ENCODE measurements at regions not wholly inside any gene's neighbourhood (a gene's known extent, or its start where the extent isn't known, plus 50 kb on each side); places are given as distances from the start of the nearest gene placed in this dataset.

DNA sequence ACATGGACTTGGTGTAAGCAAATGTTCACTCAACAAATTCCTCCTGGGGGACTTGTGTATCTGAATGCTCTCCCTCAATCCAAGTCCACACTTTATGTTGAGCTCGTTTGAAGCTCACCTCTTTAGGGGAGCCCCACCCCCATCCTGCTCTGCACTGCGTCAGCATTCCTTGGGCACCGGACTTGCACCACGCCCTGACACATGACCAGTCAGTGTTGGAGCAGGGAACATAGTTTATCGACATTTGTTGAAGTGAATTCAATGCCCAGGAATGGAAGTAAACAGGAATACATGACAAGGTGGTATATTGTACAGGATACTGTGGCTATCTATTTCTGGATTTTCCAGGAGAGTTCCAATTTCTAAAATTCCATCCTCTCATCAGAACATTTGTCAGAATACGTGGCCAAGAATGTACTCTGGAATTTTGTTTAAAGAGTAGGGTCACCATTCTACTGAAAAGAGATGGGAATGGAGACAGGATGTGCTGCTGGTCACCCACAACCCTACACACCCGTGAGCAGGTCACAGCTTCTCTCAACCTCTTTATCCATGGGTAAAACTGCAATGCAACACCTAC is 60.0 kb upstream of the LNX1 start:
- CTCF ChIA-PET = interaction anchor here (1.0 kb wide), 1 partner anchor 161 kb away, joined by 3 read pairs; no protein-coding TSS in a partner anchor
- POLR2A ChIA-PET = no interaction called here

DNA sequence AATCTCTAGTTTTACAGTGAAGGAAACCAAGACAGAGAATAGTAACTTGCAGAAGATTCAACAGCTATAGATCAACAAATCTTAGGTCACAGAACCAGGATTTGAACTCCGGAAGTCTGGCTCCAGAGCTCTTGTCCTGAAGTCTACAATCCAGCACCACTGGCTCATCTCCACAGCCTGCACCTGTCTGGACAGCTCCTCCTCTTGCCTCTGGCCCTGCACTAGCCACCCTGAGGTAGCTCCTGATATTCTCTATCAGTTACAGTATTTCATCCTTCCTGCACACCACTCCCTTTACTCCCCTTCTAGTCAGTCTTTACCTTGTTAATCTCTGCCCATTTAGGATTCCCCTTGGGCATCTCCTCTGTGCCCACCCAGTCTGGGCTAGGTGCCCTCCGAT is 58.1 kb upstream of the LNX1 start:
- DNase-seq (ENCODE audit: low read depth, low spot score) = no peak
- TF ChIP-seq, protein P1, sequence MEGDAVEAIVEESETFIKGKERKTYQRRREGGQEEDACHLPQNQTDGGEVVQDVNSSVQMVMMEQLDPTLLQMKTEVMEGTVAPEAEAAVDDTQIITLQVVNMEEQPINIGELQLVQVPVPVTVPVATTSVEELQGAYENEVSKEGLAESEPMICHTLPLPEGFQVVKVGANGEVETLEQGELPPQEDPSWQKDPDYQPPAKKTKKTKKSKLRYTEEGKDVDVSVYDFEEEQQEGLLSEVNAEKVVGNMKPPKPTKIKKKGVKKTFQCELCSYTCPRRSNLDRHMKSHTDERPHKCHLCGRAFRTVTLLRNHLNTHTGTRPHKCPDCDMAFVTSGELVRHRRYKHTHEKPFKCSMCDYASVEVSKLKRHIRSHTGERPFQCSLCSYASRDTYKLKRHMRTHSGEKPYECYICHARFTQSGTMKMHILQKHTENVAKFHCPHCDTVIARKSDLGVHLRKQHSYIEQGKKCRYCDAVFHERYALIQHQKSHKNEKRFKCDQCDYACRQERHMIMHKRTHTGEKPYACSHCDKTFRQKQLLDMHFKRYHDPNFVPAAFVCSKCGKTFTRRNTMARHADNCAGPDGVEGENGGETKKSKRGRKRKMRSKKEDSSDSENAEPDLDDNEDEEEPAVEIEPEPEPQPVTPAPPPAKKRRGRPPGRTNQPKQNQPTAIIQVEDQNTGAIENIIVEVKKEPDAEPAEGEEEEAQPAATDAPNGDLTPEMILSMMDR (IDR thresholded peaks at IDR 0.05; ENCODE audit: low read depth, low read length) = no peak
- no peaks in the 10 kb centered on the region for H3K9me3 ChIP-seq (ENCODE audit: control insufficient read depth, insufficient read depth, low read length)
- H3K27me3 ChIP-seq (ENCODE audit: control insufficient read depth, insufficient read depth, low read length) = no peaks in the 10 kb centered on the region
- H3K27ac ChIP-seq (ENCODE audit: low read depth, low read length) = no peak overlapping the region
- H3K4me3 ChIP-seq (ENCODE audit: low read depth, low read length) = no peak overlapping the region
- ChIA-PET POLR2A (no interaction called here), CTCF (interaction anchor here (0.8 kb wide), 1 partner anchor 585 kb away, joined by 3 read pairs; no protein-coding TSS in a partner anchor)

More for the DNA sequence above, 60.0 kb upstream of the LNX1 start:
- TF ChIP-seq, protein P1 (IDR thresholded peaks at IDR 0.05; ENCODE audit: low read depth, low read length) = no peak
- Histone ChIP-seq H3K27ac (ENCODE audit: low read depth, low read length) (no peak overlapping the region), H3K27me3 (ENCODE audit: control insufficient read depth, insufficient read depth, low read length) (no peaks in the 10 kb centered on the region), H3K9me3 (ENCODE audit: control insufficient read depth, insufficient read depth, low read length) (no peaks in the 10 kb centered on the region), H3K4me3 (ENCODE audit: low read depth, low read length) (no peak overlapping the region)
- DNase-seq (ENCODE audit: low read depth, low spot score) = no peak

DNA sequence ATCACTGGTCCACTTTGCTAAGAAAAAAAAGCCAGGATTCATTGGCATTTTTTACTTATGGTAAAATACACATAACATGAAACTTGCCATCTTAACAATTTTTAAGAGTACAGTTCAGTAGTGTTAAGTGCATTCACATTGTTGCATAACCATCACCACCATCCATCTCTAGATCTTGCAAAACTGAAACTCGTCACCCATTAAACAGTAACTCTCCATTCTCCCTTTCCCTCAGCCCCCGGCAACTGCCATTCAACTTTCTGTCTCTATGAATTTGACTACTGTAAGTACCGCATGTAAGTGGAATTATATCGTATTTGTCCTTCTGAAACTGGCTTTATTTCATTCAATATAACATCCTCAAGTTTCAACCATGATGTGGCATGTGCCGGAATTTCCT is 56.3 kb upstream of the LNX1 start:
- no peak overlapping the region for H3K4me3 ChIP-seq (ENCODE audit: low read depth, low read length)
- TF ChIP-seq, protein P1 (IDR thresholded peaks at IDR 0.05; ENCODE audit: low read depth, low read length) = no peak
- DNase-seq (ENCODE audit: low read depth, low spot score) = no peak
- H3K27ac ChIP-seq (ENCODE audit: low read depth, low read length) = no peak overlapping the region
- H3K9me3 ChIP-seq (ENCODE audit: control insufficient read depth, insufficient read depth, low read length) = no peaks in the 10 kb centered on the region
- CTCF ChIA-PET = no interaction called here
- H3K27me3 ChIP-seq (ENCODE audit: control insufficient read depth, insufficient read depth, low read length) = no peaks in the 10 kb centered on the region
- POLR2A ChIA-PET = no interaction called here

DNA sequence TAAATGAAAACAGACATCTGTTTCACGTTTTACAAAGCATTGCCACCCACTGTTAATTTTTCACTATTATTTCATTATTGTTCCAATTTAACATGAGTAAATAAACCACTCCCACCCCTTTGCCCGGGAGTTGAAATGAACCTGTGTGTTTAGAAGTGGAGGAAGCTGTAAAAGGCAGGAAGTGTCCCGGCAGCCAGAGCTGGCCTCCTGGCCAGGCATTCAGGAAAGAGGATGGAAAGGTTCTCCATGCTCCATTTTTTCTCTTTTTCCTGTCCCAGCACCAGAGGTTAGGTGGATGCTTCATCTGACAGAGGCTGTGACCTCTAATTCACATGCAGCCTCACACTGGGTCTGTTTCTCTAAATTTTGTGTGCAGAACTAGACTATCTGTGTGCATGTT is 55.5 kb upstream of the LNX1 start:
- H3K27me3 ChIP-seq (ENCODE audit: control insufficient read depth, insufficient read depth, low read length) = no peaks in the 10 kb centered on the region
- TF ChIP-seq, protein P1 (IDR thresholded peaks at IDR 0.05; ENCODE audit: low read depth, low read length) = no peak
- H3K27ac ChIP-seq (ENCODE audit: low read depth, low read length) = no peak overlapping the region
- CTCF ChIA-PET = no interaction called here
- H3K4me3 ChIP-seq (ENCODE audit: low read depth, low read length) = no peak overlapping the region
- H3K9me3 ChIP-seq (ENCODE audit: control insufficient read depth, insufficient read depth, low read length) = no peaks in the 10 kb centered on the region
- DNase-seq (ENCODE audit: low read depth, low spot score) = no peak
- POLR2A ChIA-PET = no interaction called here

DNA sequence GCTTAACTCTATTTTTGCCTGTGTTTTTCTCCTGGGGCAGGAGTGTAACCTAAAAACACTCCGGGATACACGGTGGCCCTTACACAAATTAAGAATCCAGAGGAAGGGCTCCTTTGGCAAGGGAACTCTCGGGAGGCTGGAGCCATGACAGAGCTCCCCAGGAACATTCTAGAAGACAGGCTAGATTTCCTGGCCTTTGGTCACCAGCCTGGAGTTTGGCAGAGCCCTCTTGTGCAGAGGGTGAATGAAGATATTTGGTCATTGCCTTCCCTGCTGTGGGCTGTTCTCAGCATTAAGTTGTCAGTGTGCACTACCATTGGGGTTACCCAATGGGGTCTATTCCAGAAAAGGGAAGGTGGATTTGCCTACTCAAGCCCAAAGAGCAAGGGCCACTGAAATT is 53.8 kb upstream of the LNX1 start:
- Histone ChIP-seq H3K9me3 (ENCODE audit: control insufficient read depth, insufficient read depth, low read length) (no peaks in the 10 kb centered on the region), H3K4me3 (ENCODE audit: low read depth, low read length) (no peak overlapping the region), H3K27ac (ENCODE audit: low read depth, low read length) (no peak overlapping the region), H3K27me3 (ENCODE audit: control insufficient read depth, insufficient read depth, low read length) (no peaks in the 10 kb centered on the region)
- ChIA-PET CTCF (no interaction called here), POLR2A (no interaction called here)
- DNase-seq (ENCODE audit: low read depth, low spot score) = no peak
- TF ChIP-seq, protein P1 (IDR thresholded peaks at IDR 0.05; ENCODE audit: low read depth, low read length) = no peak
